Ecto neural progenitor cell (in vitro differentiated cells): ENCODE measurements at regions not wholly inside any gene's neighbourhood (a gene's known extent, or its start where the extent isn't known, plus 50 kb on each side); places are given as distances from the start of the nearest gene placed in this dataset.

Source experiments
- DNase-seq: peaks from one replicate; pipeline ENCODE4 v3.0.0-alpha.2; 2018; ENCODE audit warnings: low spot score

- DNase-seq: no peak
These were observed 560.9 kb upstream of the PKDCC start for GRCh38 chr2:41486948-41487347.

GRCh38 chr2:41488888-41489287 lies 558.9 kb upstream of the PKDCC start:
- DNase-seq: no peak

GRCh38 chr2:41489638-41490037 lies 558.2 kb upstream of the PKDCC start:
- DNase-seq: no peak

GRCh38 chr2:41495050-41495449 lies 552.8 kb upstream of the PKDCC start:
- DNase-seq: no peak

GRCh38 chr2:41496908-41497307 lies 550.9 kb upstream of the PKDCC start:
- DNase-seq: no peak

- DNase-seq: no peak
These were observed 549.0 kb upstream of the PKDCC start for GRCh38 chr2:41498781-41499180.

- DNase-seq: no peak
These were observed 546.9 kb upstream of the PKDCC start for GRCh38 chr2:41500895-41501294.

- no peak for DNase-seq
These were observed 545.1 kb upstream of the PKDCC start for GRCh38 chr2:41502752-41503151.

GRCh38 chr2:41504532-41504931 lies 543.3 kb upstream of the PKDCC start:
- DNase-seq: no peak

- DNase-seq: no peak
These were observed 537.7 kb upstream of the PKDCC start for GRCh38 chr2:41510108-41510507.

- DNase-seq: no peak
These were observed 526.6 kb upstream of the PKDCC start for GRCh38 chr2:41521211-41521610.

- DNase-seq: no peak
These were observed 520.1 kb upstream of the PKDCC start for GRCh38 chr2:41527525-41528323.

GRCh38 chr2:41535575-41535974 lies 512.2 kb upstream of the PKDCC start:
- DNase-seq: no peak

- DNase-seq: no peak
These were observed 507.4 kb upstream of the PKDCC start for GRCh38 chr2:41540272-41540998.

GRCh38 chr2:41543726-41544125 lies 504.1 kb upstream of the PKDCC start:
- DNase-seq: no peak

- no peak for DNase-seq
These were observed 503.1 kb upstream of the PKDCC start for GRCh38 chr2:41544709-41545108.

- DNase-seq: no peak
These were observed 501.8 kb upstream of the PKDCC start for GRCh38 chr2:41546031-41546430.

- DNase-seq: no peak
These were observed 479.2 kb upstream of the PKDCC start for GRCh38 chr2:41568648-41569047.

GRCh38 chr2:41572154-41572553 lies 475.7 kb upstream of the PKDCC start:
- no peak for DNase-seq

- DNase-seq: no peak
These were observed 471.4 kb upstream of the PKDCC start for GRCh38 chr2:41576423-41576822.

- no peak for DNase-seq
These were observed 468.0 kb upstream of the PKDCC start for GRCh38 chr2:41579806-41580205.

- no peak for DNase-seq
These were observed 467.0 kb upstream of the PKDCC start for GRCh38 chr2:41580806-41581205.

GRCh38 chr2:41595240-41595639 lies 452.6 kb upstream of the PKDCC start:
- DNase-seq: no peak

GRCh38 chr2:41597680-41598079 lies 450.1 kb upstream of the PKDCC start:
- DNase-seq: no peak
